GM12878 (cell line): ENCODE measurements at regions not wholly inside any gene's neighbourhood (a gene's known extent, or its start where the extent isn't known, plus 50 kb on each side); places are given as distances from the start of the nearest gene placed in this dataset.

ENCODE experiments used
- ATAC-seq: fragments of 200-7000 bp; cut with Tn5 transposase; 3 replicates; pipeline ENCODE4 v1.9.1; 2020; ENCODE audit warnings: mild to moderate bottlenecking, moderate library complexity
- BruUV-seq: library from RNA; stranded (reverse); fragments of 400-500 nt; replicated peaks from 2 replicates; lab custom pipeline; 2021; lab: Mats Ljungman, UMichigan
- CTCF ChIA-PET: fragments of 300-600 bp; sonication (Branson Sonifier 250); formaldehyde crosslinking; extraction: SDS; loops from one replicate; lab custom pipeline; 2021; ENCODE audit warnings: inconsistent platforms; lab: Yijun Ruan, JAX
- POLR2A ChIA-PET: fragments of 350-600 bp; formaldehyde crosslinking; extraction: SDS; loops from one replicate; lab custom pipeline; 2021; ENCODE audit warnings: inconsistent platforms; lab: Charles Lee
- RAD21 ChIA-PET: fragments of 300-600 bp; sonication (Branson Sonifier 250); formaldehyde crosslinking; loops from one replicate; lab custom pipeline; 2023; ENCODE audit warnings: antibody characterized with exemption; ENCODE audit not compliant: unreplicated experiment; lab: Charles Lee
- SMC1A ChIA-PET: fragments of 300-600 bp; sonication (Branson Sonifier 250); formaldehyde crosslinking; loops from one replicate; lab custom pipeline; 2023; ENCODE audit not compliant: unreplicated experiment, uncharacterized antibody; lab: Charles Lee
- DNase-seq: peaks from one replicate; pipeline ENCODE4 v3.0.0-alpha.2; 2011; ENCODE audit warnings: low read depth, low spot score
- FAIRE-seq: peaks from 3 replicates; lab custom pipeline; 2011; peaks lifted over from hg19 to GRCh38; lab: Jason Lieb, UNC
- H2AFZ ChIP-seq: 2 replicates; pipeline ENCODE4 v1.6.0; 2011; ENCODE audit warnings: low read depth, low read length, control low read depth; ENCODE audit not compliant: control insufficient read depth
- H3K27ac ChIP-seq: 2 replicates; pipeline ENCODE4 v1.5.1; 2011; ENCODE audit warnings: control low read depth; ENCODE audit not compliant: control insufficient read depth, insufficient read depth
- H3K27me3 ChIP-seq, 2 experiments: replicated peaks in 1 of 2; 2 replicates each; pipeline versions ENCODE4 v1.6.0 to v1.6.1; 2011; ENCODE audit warnings: low read length in 1 of 2; ENCODE audit not compliant: control insufficient read depth in 2 of 2, insufficient read depth in 2 of 2
- H3K36me3 ChIP-seq, 2 experiments: 2 replicates each; pipeline ENCODE4 v1.5.1; 2011; ENCODE audit warnings: low read length in 1 of 2; ENCODE audit not compliant: control insufficient read depth in 2 of 2, insufficient read depth in 2 of 2
- H3K4me1 ChIP-seq: 2 replicates; pipeline ENCODE4 v1.6.1; 2011; ENCODE audit warnings: mild to moderate bottlenecking, low read length, moderate library complexity, mixed read lengths; ENCODE audit not compliant: control insufficient read depth, insufficient read depth
- H3K4me2 ChIP-seq: 2 replicates; pipeline ENCODE4 v1.6.0; 2011; ENCODE audit warnings: control low read depth; ENCODE audit not compliant: control insufficient read depth, insufficient read depth
- H3K4me3 ChIP-seq: fragments of 200-600 bp; sonication (generic); 2 replicates; pipeline ENCODE4 v1.5.1; 2016
- H3K79me2 ChIP-seq: 2 replicates; pipeline ENCODE4 v1.6.0; 2011; ENCODE audit warnings: low read length; ENCODE audit not compliant: control insufficient read depth, insufficient read depth
- H3K9ac ChIP-seq: 2 replicates; pipeline ENCODE4 v1.8.0; 2011; ENCODE audit warnings: low read length, control low read depth, mixed read lengths; ENCODE audit not compliant: control insufficient read depth, insufficient read depth
- H3K9me3 ChIP-seq: replicated peaks from 3 replicates; pipeline ENCODE4 v1.5.1; 2011; ENCODE audit warnings: mild to moderate bottlenecking, low read length; ENCODE audit not compliant: control insufficient read depth, insufficient read depth
- H4K20me1 ChIP-seq: 2 replicates; pipeline ENCODE4 v1.6.0; 2011; ENCODE audit not compliant: control insufficient read depth, insufficient read depth
- CBX3 ChIP-seq: fragments of 200-600 bp; sonication (generic); IDR thresholded peaks from 2 replicates; pipeline ENCODE4 v1.6.1; 2016; ENCODE audit warnings: low read depth, borderline replicate concordance
- NFIC ChIP-seq: IDR thresholded peaks from 2 replicates; pipeline ENCODE4 v1.6.1; 2012; ENCODE audit warnings: low read depth, mild to moderate bottlenecking, inconsistent platforms, low read length, moderate library complexity
- PAX5 ChIP-seq: IDR thresholded peaks from 2 replicates; pipeline ENCODE4 v1.6.1; 2011; ENCODE audit warnings: low read depth, low read length, borderline replicate concordance
- PML ChIP-seq: IDR thresholded peaks from 2 replicates; pipeline ENCODE4 v1.6.1; 2012; ENCODE audit warnings: low read length, inconsistent platforms
- RFX5 ChIP-seq: IDR thresholded peaks from 2 replicates; pipeline ENCODE4 v1.6.1; 2011; ENCODE audit warnings: low read depth, low read length, improper control_type of control experiment
- STAT1 ChIP-seq: fragments of 450-650 bp; conservative IDR thresholded peaks from 2 replicates; pipeline ENCODE4 v1.6.1; 2014; ENCODE audit warnings: antibody characterized with exemption, mild to moderate bottlenecking
- ZNF384 ChIP-seq: IDR thresholded peaks from 2 replicates; pipeline ENCODE4 v1.6.1; 2012; ENCODE audit warnings: low read depth, mild to moderate bottlenecking, low read length, improper control_type of control experiment, borderline replicate concordance
- WGBS: methylation state at CpG from one replicate; pipeline ENCODE4 v1.1.6; 2016; ENCODE audit warnings: low lambda C conversion rate; ENCODE audit not compliant: insufficient replicate concordance, insufficient coverage; ENCODE audit errors: missing lambda C conversion rate; 5-methylcytosine and 5-hydroxymethylcytosine counted together
- in situ Hi-C: fragments of 300-500 bp; cut with MboI; formaldehyde crosslinking; loops from 9 replicates; pipeline ENCODE4 v1.14.3; 2018; ENCODE audit warnings: mixed read lengths
- intact Hi-C: fragments of 100-400 bp; cut with micrococcal nuclease; formaldehyde crosslinking; loops from one replicate; pipeline ENCODE4 v1.14.2; 2022; ENCODE audit not compliant: unreplicated experiment
- TF ChIP-seq, protein P1 (sequence below): fragments of 450-650 bp; conservative IDR thresholded peaks from 2 replicates; pipeline ENCODE4 v1.6.1; 2017; ENCODE audit warnings: mild to moderate bottlenecking, moderate library complexity
- TF ChIP-seq, protein P2 (sequence below): fragments of 450-650 bp; IDR thresholded peaks from 2 replicates; pipeline ENCODE4 v1.6.1; 2017; ENCODE audit warnings: mild to moderate bottlenecking, moderate library complexity

DNA sequence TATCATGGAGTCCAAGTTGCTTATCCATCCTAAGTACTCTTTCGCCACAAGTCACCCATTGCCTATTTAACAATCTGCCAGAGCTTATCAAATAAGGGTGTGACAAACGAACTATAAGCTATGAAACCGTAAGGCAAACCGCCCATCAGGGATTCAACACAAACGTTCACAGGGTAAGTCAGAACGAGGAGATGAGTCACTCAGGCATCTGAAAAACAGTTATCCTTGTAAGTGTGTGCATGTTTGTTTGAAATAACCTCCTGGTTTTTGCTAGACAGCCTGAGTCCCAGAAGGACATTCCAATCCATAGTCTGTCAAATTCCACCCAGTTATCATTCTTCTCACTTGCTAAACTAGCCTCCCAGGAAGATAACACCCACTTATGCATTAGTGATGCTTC lies 299.1 kb downstream of the PAX3 start:
- H3K4me1 ChIP-seq: no peaks in the 10 kb centered on the region
- H3K9me3 ChIP-seq: no peaks in the 10 kb centered on the region
- no peak overlapping the region for H3K27ac ChIP-seq
- ChIA-PET CTCF (no interaction called here), POLR2A (no interaction called here), SMC1A (no interaction called here), RAD21 (no interaction called here)
- H3K27me3 ChIP-seq: no peaks in the 10 kb centered on the region
- no peak overlapping the region for H2AFZ ChIP-seq
- ATAC-seq: no peak
- H3K36me3 ChIP-seq: no peaks in the 10 kb centered on the region
- no peaks in the 10 kb centered on the region for H4K20me1 ChIP-seq
- intact Hi-C loops (no loop called here), in situ Hi-C loops (no loop called here)
- no peak for FAIRE-seq
- no peak for TF ChIP-seq PAX5
- no peak for TF ChIP-seq ZNF384
- no peak overlapping the region for H3K4me2 ChIP-seq
- DNase-seq: no peak
- no TSS peak for BruUV-seq
- 27% methylated on average over 6 of the region's 6 CpGs for WGBS
- no peaks in the 10 kb centered on the region for H3K79me2 ChIP-seq
- no peak overlapping the region for H3K9ac ChIP-seq
- H3K4me3 ChIP-seq: no peak overlapping the region

DNA sequence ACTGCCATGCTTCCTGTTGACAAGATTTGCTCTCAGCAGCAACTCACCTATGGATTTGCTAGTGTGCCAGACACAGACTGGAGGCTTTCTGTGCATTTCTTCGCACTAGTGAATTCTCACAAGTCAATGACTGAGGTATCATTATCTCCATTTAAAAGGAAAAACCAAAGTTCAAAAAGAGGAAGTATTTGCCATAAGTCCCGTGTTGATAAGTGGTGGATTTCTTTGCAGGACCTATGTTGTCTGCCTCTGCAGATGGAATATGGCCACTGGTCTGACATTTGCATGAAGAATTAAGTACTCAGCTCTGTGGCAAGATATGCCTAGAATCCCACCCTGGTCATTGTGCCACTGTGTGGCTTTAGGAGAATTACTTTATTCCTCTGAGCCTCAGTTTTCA lies 299.6 kb downstream of the PAX3 start:
- no peaks in the 10 kb centered on the region for H3K36me3 ChIP-seq
- ChIA-PET CTCF (no interaction called here), SMC1A (no interaction called here), POLR2A (no interaction called here)
- WGBS: 14% methylated on average over 2 of the region's 2 CpGs
- H4K20me1 ChIP-seq: no peaks in the 10 kb centered on the region
- no peak overlapping the region for H3K9ac ChIP-seq
- ATAC-seq: no peak
- no peak overlapping the region for H3K27ac ChIP-seq
- no TSS peak for BruUV-seq
- no peaks in the 10 kb centered on the region for H3K9me3 ChIP-seq
- intact Hi-C loops: no loop called here
- TF ChIP-seq RFX5 (no peak), PML (no peak), CBX3 (no peak), NFIC (no peak), STAT1 (no peak)
- TF ChIP-seq, protein P1, sequence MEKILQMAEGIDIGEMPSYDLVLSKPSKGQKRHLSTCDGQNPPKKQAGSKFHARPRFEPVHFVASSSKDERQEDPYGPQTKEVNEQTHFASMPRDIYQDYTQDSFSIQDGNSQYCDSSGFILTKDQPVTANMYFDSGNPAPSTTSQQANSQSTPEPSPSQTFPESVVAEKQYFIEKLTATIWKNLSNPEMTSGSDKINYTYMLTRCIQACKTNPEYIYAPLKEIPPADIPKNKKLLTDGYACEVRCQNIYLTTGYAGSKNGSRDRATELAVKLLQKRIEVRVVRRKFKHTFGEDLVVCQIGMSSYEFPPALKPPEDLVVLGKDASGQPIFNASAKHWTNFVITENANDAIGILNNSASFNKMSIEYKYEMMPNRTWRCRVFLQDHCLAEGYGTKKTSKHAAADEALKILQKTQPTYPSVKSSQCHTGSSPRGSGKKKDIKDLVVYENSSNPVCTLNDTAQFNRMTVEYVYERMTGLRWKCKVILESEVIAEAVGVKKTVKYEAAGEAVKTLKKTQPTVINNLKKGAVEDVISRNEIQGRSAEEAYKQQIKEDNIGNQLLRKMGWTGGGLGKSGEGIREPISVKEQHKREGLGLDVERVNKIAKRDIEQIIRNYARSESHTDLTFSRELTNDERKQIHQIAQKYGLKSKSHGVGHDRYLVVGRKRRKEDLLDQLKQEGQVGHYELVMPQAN: no peak
- TF ChIP-seq, protein P2, sequence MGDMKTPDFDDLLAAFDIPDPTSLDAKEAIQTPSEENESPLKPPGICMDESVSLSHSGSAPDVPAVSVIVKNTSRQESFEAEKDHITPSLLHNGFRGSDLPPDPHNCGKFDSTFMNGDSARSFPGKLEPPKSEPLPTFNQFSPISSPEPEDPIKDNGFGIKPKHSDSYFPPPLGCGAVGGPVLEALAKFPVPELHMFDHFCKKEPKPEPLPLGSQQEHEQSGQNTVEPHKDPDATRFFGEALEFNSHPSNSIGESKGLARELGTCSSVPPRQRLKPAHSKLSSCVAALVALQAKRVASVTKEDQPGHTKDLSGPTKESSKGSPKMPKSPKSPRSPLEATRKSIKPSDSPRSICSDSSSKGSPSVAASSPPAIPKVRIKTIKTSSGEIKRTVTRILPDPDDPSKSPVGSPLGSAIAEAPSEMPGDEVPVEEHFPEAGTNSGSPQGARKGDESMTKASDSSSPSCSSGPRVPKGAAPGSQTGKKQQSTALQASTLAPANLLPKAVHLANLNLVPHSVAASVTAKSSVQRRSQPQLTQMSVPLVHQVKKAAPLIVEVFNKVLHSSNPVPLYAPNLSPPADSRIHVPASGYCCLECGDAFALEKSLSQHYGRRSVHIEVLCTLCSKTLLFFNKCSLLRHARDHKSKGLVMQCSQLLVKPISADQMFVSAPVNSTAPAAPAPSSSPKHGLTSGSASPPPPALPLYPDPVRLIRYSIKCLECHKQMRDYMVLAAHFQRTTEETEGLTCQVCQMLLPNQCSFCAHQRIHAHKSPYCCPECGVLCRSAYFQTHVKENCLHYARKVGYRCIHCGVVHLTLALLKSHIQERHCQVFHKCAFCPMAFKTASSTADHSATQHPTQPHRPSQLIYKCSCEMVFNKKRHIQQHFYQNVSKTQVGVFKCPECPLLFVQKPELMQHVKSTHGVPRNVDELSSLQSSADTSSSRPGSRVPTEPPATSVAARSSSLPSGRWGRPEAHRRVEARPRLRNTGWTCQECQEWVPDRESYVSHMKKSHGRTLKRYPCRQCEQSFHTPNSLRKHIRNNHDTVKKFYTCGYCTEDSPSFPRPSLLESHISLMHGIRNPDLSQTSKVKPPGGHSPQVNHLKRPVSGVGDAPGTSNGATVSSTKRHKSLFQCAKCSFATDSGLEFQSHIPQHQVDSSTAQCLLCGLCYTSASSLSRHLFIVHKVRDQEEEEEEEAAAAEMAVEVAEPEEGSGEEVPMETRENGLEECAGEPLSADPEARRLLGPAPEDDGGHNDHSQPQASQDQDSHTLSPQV: no peak
- TF ChIP-seq, all 136 proteins: peak for 0
- in situ Hi-C loops: no loop called here
- RAD21 ChIA-PET: no interaction called here
- H3K4me1 ChIP-seq: no peaks in the 10 kb centered on the region
- no peak overlapping the region for H3K4me2 ChIP-seq
- FAIRE-seq (no peak), DNase-seq (no peak)
- H2AFZ ChIP-seq: no peak overlapping the region
- H3K79me2 ChIP-seq: no peaks in the 10 kb centered on the region
- H3K4me3 ChIP-seq: no peak overlapping the region
- no peaks in the 10 kb centered on the region for H3K27me3 ChIP-seq
